Neural progenitor cell (in vitro differentiated cells): ENCODE measurements at regions not wholly inside any gene's neighbourhood (a gene's known extent, or its start where the extent isn't known, plus 50 kb on each side); places are given as distances from the start of the nearest gene placed in this dataset.

Experiments used
- CTCF ChIP-seq: fragments of 200-600 bp; sonication (generic); IDR thresholded peaks from 2 replicates; pipeline ENCODE4 v1.5.1; 2017; ENCODE audit warnings: antibody characterized with exemption, mild to moderate bottlenecking
- EZH2 ChIP-seq: fragments of 200-600 bp; sonication (generic); IDR thresholded peaks from 2 replicates; pipeline ENCODE4 v1.6.1; 2017; ENCODE audit warnings: antibody characterized with exemption, mild to moderate bottlenecking, moderate library complexity
- EZH2phosphoT487 ChIP-seq: fragments of 200-600 bp; sonication (generic); IDR thresholded peaks from 2 replicates; pipeline ENCODE4 v1.6.1; 2017; ENCODE audit warnings: antibody characterized with exemption

GRCh38 chr17:70888324-70888723 lies 719.0 kb downstream of the KCNJ2 start:
- TF ChIP-seq EZH2, result no peak
- no peak for TF ChIP-seq CTCF
- no peak for TF ChIP-seq EZH2phosphoT487
